DND-41 (cell line): ENCODE measurements at regions not wholly inside any gene's neighbourhood (a gene's known extent, or its start where the extent isn't known, plus 50 kb on each side); places are given as distances from the start of the nearest gene placed in this dataset.

Source experiments
- CTCF ChIP-seq: IDR thresholded peaks from 2 replicates; pipeline ENCODE4 v1.5.1; 2012; ENCODE audit warnings: borderline replicate concordance, low read length, moderate library complexity, mild to moderate bottlenecking; ENCODE audit not compliant: poor library complexity, severe bottlenecking; ENCODE audit errors: extremely low read depth
- EZH2 ChIP-seq: IDR thresholded peaks from 3 replicates; pipeline ENCODE4 v1.6.1; 2012; ENCODE audit warnings: borderline replicate concordance, low read depth, mild to moderate bottlenecking, moderate library complexity, low read length, inconsistent platforms; ENCODE audit not compliant: severe bottlenecking

- no peak for TF ChIP-seq CTCF
- TF ChIP-seq EZH2 = no peak
Observed at GRCh38 chr5:117246424-117246823, 671.8 kb upstream of the SEMA6A start.
